Uterus (tissue), 2 donors: ENCODE measurements at regions not wholly inside any gene's neighbourhood (a gene's known extent, or its start where the extent isn't known, plus 50 kb on each side); places are given as distances from the start of the nearest gene placed in this dataset.

ENCODE experiments used
- POLR2A ChIP-seq, 2 donors: fragments of 450-650 bp; IDR thresholded peaks; one replicate each; pipeline ENCODE4 v1.6.1; 2016; ENCODE audit warnings: antibody characterized with exemption in 2 of 2, mild to moderate bottlenecking in 1 of 2, moderate library complexity in 1 of 2
- TF ChIP-seq, protein P1 (sequence below), 4 experiments: fragments of 200-600 bp in 2 of 4; fragments of 450-650 bp in 2 of 4; sonication (generic) in 2 of 4; IDR thresholded peaks; one replicate each; pipeline ENCODE4 v1.5.1; 2016 to 2019; ENCODE audit warnings: antibody characterized with exemption in 4 of 4, mild to moderate bottlenecking in 2 of 4, moderate library complexity in 1 of 4

DNA sequence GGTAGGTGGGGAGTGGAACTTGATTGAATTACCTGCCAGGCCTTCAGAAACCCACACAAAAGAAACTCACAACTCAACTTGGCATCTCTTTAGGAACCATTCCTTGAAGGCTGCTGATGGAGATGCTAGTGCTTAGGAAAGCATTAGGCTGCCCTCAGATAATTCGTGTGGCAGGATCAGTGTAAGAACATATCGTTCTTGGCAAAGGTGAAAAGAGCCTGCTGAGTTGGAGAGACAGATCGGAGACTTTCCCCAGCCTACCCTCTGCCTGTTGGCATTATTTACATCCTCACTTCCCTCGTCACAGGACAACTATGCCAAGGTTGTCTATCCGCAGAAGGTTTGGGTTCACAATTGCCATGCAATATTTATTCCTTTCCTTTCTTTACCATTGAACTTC, 120.0 kb upstream of the HS3ST3A1 start:
- TF ChIP-seq, protein P1, sequence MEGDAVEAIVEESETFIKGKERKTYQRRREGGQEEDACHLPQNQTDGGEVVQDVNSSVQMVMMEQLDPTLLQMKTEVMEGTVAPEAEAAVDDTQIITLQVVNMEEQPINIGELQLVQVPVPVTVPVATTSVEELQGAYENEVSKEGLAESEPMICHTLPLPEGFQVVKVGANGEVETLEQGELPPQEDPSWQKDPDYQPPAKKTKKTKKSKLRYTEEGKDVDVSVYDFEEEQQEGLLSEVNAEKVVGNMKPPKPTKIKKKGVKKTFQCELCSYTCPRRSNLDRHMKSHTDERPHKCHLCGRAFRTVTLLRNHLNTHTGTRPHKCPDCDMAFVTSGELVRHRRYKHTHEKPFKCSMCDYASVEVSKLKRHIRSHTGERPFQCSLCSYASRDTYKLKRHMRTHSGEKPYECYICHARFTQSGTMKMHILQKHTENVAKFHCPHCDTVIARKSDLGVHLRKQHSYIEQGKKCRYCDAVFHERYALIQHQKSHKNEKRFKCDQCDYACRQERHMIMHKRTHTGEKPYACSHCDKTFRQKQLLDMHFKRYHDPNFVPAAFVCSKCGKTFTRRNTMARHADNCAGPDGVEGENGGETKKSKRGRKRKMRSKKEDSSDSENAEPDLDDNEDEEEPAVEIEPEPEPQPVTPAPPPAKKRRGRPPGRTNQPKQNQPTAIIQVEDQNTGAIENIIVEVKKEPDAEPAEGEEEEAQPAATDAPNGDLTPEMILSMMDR (IDR thresholded peaks at IDR 0.05) = no peak
- no peak for TF ChIP-seq POLR2A (IDR thresholded peaks at IDR 0.05)
